HL-60 (cell line): ENCODE measurements at regions not wholly inside any gene's neighbourhood (a gene's known extent, or its start where the extent isn't known, plus 50 kb on each side); places are given as distances from the start of the nearest gene placed in this dataset.

Experiments
- CTCF ChIP-seq: IDR thresholded peaks from one replicate; pipeline ENCODE4 v1.5.1; 2011; ENCODE audit warnings: low read length, control low read depth, inconsistent platforms; ENCODE audit not compliant: insufficient read depth
- GABPA ChIP-seq: IDR thresholded peaks from 2 replicates; pipeline ENCODE4 v1.6.1; 2012; ENCODE audit warnings: low read depth
- POLR2AphosphoS5 ChIP-seq: IDR thresholded peaks from 2 replicates; pipeline ENCODE4 v1.6.1; 2012; ENCODE audit warnings: low read depth
- TF ChIP-seq, protein P1 (sequence below): IDR thresholded peaks from 2 replicates; pipeline ENCODE4 v1.6.1; 2012; ENCODE audit warnings: low read depth; ENCODE audit not compliant: insufficient replicate concordance

DNA sequence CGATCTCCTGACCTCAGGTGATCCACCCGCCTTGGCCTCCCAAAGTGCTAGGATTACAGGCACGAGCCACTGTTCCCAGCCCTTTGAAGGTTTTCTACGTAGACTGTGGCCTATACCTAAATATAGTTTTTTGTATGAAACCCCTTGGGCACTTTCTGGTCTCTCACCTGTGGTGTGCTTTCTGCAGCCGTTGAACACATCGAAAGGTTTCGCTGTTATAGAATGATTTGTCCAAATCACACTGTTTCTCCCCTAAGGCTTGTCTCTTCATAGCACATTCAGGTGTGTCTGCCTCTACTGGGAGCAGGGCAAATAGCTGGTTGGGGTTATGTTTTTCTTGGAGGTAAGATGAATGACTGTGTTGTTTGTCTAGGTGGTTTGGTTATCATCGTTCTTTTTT, 597.9 kb downstream of the RNF144B start:
- TF ChIP-seq CTCF (no peak), POLR2AphosphoS5 (no peak), GABPA (no peak)
- TF ChIP-seq, protein P1, sequence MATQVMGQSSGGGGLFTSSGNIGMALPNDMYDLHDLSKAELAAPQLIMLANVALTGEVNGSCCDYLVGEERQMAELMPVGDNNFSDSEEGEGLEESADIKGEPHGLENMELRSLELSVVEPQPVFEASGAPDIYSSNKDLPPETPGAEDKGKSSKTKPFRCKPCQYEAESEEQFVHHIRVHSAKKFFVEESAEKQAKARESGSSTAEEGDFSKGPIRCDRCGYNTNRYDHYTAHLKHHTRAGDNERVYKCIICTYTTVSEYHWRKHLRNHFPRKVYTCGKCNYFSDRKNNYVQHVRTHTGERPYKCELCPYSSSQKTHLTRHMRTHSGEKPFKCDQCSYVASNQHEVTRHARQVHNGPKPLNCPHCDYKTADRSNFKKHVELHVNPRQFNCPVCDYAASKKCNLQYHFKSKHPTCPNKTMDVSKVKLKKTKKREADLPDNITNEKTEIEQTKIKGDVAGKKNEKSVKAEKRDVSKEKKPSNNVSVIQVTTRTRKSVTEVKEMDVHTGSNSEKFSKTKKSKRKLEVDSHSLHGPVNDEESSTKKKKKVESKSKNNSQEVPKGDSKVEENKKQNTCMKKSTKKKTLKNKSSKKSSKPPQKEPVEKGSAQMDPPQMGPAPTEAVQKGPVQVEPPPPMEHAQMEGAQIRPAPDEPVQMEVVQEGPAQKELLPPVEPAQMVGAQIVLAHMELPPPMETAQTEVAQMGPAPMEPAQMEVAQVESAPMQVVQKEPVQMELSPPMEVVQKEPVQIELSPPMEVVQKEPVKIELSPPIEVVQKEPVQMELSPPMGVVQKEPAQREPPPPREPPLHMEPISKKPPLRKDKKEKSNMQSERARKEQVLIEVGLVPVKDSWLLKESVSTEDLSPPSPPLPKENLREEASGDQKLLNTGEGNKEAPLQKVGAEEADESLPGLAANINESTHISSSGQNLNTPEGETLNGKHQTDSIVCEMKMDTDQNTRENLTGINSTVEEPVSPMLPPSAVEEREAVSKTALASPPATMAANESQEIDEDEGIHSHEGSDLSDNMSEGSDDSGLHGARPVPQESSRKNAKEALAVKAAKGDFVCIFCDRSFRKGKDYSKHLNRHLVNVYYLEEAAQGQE = no peak
